ENCODE measurements at regions not wholly inside any gene's neighbourhood (a gene's known extent, or its start where the extent isn't known, plus 50 kb on each side); places are given as distances from the start of the nearest gene placed in this dataset.
"Not testable (repeated sequence)": the region's sequence is repeated elsewhere in the genome, so short reads cannot be mapped to it uniquely, and the experiment has no call there.

DNA sequence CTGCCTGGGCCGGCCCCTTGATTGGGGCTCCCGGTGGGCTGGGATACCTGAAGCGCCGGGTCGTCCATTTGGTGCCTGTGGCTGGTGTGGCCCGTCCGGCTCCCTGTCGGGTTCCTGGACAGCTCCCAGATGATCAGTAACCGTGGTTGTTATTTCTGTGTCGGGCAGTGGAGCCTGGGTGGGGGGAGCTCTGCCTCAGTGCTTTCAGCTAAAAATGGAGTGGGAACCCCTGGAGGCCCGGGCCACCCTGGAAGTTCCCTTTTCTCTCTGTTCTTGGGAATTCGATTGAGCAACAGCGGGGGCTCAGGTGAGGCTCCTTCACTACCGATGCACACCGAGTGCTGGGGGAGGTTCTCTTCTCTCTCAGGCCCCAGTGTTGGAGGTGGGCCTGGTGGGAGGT is 197.4 kb downstream of the TMEM121 start:
- TF ChIP-seq, protein P1, sequence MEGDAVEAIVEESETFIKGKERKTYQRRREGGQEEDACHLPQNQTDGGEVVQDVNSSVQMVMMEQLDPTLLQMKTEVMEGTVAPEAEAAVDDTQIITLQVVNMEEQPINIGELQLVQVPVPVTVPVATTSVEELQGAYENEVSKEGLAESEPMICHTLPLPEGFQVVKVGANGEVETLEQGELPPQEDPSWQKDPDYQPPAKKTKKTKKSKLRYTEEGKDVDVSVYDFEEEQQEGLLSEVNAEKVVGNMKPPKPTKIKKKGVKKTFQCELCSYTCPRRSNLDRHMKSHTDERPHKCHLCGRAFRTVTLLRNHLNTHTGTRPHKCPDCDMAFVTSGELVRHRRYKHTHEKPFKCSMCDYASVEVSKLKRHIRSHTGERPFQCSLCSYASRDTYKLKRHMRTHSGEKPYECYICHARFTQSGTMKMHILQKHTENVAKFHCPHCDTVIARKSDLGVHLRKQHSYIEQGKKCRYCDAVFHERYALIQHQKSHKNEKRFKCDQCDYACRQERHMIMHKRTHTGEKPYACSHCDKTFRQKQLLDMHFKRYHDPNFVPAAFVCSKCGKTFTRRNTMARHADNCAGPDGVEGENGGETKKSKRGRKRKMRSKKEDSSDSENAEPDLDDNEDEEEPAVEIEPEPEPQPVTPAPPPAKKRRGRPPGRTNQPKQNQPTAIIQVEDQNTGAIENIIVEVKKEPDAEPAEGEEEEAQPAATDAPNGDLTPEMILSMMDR (IDR thresholded peaks at IDR 0.05), result not testable (repeated sequence)
- TF ChIP-seq POLR2A (IDR thresholded peaks at IDR 0.05), result not testable (repeated sequence)

Data from heart left ventricle (tissue), 13 donors.